ENCODE measurements at regions not wholly inside any gene's neighbourhood (a gene's known extent, or its start where the extent isn't known, plus 50 kb on each side); places are given as distances from the start of the nearest gene placed in this dataset.
"Not testable (repeated sequence)": the region's sequence is repeated elsewhere in the genome, so short reads cannot be mapped to it uniquely, and the experiment has no call there.

- DNase-seq, result no peak
Measured at GRCh38 chr4:62500296-62500695, 1300.2 kb downstream of the ADGRL3 start.

GRCh38 chr4:62495032-62495431, 1294.9 kb downstream of the ADGRL3 start:
- DNase-seq, result no peak

GRCh38 chr4:62491756-62492155, 1291.6 kb downstream of the ADGRL3 start:
- not testable (repeated sequence) for DNase-seq

DNA sequence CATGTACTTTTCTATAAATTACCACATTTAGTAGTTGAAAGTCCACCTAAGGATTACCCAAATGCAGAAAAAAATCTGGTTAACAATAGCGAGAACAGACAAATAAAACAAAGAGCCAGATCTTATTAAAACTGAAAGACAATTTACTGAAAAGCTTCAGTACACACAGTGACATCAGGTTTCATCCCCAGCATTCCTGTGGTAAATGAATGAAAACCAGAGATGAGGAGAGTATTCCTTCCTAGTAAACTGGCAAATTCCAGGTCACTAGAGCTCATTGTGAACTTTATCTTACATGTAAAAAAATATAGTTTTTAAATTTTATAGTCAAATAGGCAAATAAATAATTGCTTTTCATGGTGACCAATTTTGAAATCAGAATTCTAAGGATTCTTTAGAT, 1290.5 kb downstream of the ADGRL3 start:
- DNase-seq, result no peak

GRCh38 chr4:62487016-62487415, 1286.9 kb downstream of the ADGRL3 start:
- DNase-seq, result no peak

DNA sequence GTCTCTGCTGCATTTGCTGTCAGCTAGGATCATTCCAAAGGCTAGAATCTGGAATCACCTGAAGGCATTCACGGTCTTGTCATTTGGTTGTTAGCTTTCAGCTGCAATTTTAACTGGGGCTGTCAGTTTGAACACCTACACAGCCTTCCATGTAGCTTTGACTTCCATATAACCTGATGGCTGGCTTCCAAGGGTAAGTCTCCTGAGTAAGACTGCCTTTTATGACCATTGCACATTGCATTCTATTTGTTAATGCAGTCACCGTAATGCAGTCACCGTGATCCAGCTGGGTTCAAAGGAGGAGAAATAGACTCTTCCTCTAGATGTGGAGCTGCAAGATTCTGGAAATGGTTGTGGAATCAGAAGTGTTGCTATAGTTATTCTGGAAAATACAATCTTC, 1284.2 kb downstream of the ADGRL3 start:
- no peak for DNase-seq

DNA sequence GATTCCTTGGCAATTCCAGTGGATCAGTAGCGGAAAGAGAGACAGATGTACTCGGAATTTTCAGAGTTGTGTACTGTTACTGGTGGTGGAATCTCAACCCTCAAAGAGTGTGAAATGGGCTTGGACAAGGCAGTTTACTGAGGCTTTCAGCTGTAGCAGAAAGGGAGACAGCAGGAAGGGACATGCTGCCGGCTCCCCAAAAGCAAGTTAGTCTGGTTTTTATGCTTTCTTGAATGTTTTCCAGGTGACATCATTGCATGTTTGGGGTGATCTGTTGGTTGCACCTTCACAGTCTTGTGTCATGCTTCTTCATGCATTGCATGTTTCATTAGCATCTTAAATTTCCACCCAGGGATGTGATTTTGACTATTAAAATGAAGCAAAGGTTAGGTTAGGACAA, 1282.2 kb downstream of the ADGRL3 start:
- DNase-seq, result no peak

- DNase-seq, result no peak
Measured at GRCh38 chr4:62475596-62475995, 1275.5 kb downstream of the ADGRL3 start.

GRCh38 chr4:62474802-62475201, 1274.7 kb downstream of the ADGRL3 start:
- DNase-seq, result no peak

DNA sequence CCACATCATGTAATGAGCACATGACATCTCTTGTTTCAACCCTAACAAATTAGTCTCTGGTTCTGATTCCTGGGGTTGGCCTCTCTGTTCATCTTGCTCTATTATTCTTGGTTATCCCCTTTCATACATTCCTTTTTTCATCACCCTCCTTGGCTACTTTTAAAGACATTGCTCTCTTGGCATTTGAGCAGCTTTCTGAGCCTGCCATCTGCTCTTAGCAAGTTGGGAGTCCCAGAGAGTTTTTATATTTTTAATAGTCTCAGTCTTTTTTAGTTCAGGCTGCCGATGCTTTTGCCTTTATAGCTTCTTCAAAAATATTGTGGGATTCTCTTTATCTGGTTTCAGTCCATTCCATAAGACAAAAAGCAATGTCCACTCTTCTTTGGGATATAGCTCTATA, 1270.9 kb downstream of the ADGRL3 start:
- DNase-seq, result no peak

DNA sequence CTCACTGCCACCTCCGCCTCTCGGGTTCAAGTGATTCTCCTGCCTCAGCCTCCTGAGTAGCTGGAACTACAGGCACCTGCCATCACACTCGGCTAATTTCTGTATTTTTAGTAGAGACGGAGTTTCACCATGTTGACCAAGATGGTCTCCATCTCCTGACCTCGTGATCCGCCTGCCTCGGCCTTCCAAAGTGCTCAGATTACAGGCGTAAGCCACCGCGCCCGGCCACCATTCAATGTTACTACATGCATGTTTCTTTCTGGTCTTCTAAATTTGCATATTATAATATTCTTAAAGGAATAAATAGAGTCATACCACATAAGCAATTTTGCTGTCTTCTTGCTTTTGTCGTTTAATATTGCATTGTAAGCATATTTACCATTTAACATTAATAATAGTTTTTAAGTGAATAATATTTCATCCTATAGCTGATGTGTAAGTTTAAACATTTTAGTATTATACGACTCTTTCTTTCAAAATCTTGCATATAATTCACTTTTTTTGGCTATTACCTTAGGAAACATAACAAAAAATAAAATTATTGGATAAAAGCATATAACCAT, 1270.4 kb downstream of the ADGRL3 start:
- DNase-seq, result no peak

DNA sequence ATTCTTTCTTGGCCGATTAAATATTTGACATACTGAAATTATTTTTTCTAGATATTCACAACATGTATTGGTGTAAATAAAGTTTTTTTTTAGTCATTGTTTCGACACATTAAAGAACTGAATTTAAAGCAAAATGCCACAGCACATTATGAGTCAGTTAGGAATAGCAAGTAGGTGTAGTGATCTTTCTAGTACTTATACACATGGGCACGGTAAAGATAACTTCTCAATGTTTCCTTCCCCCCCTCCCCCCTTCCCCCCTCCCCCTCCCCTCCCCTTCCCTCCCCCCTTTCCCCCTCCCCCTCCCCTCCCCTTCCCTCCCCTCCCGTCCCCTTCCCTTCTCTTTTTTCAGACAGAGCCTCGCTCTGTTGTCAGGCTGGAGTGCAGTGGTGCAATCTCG, 1269.9 kb downstream of the ADGRL3 start:
- DNase-seq, result no peak

DNA sequence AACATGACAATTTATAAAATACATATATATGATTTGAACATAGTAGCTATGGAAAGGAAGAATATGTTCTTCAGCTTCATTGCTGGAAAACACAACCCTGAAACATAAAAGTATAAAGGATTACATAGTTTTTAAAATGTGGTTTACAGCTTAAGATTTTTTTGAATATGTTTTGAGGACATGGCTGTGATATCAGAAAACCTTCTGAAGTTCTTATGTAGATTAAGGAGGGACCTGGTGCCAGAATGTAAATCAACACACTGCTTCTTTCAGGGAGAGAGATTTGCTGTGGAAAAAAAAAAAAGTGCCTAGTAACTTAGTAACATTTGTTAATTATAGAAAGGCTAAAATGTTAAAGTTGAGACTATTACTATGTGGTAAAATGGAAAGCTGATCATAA, 1261.8 kb downstream of the ADGRL3 start:
- no peak for DNase-seq

GRCh38 chr4:62460329-62460728, 1260.2 kb downstream of the ADGRL3 start:
- DNase-seq, result no peak

GRCh38 chr4:62457356-62457755, 1257.2 kb downstream of the ADGRL3 start:
- DNase-seq, result no peak

- no peak for DNase-seq
Measured at GRCh38 chr4:62455871-62456270, 1255.7 kb downstream of the ADGRL3 start.

DNA sequence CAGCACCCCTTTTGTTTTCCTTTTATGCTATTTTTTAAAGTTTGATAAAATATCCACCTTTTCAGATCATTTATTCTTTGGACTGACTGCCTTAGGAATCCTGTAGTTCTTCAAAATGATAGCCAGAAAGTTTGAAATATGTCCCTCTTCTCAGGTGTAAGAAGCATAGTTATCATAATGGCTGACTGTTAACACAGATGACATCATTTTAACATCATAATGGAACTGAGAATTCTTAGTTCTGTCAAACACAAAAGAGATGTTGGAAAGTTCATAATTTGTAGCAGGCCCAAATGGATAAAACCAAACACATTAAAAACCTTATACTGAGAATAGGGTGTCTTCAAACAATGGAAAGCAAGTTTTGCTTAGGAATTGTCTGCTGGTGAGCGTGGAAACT, 1254.4 kb downstream of the ADGRL3 start:
- DNase-seq, result no peak

- no peak for DNase-seq
Measured at GRCh38 chr4:62450740-62451139, 1250.6 kb downstream of the ADGRL3 start.

DNA sequence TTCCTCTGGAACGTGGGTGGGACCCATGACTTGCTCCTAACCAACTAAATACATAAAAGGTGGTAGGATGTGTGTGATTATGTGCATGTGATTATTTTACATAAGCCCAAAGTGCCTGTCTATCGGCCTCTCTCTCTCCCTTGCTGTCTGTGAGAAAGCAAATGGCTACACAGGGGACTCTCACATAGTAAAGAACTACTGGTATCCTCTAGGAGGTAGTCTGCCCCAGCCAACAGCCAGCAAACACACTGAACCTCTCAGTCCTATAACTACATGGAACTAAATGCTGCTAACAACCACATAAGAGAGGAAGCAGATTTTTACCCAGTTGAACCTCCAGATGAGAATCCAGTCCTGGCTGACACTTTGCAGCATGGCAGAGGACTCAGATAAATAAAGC, 1249.4 kb downstream of the ADGRL3 start:
- no peak for DNase-seq

- DNase-seq, result no peak
Measured at GRCh38 chr4:62448911-62449310, 1248.8 kb downstream of the ADGRL3 start.

- no peak for DNase-seq
Measured at GRCh38 chr4:62439051-62439450, 1238.9 kb downstream of the ADGRL3 start.

DNA sequence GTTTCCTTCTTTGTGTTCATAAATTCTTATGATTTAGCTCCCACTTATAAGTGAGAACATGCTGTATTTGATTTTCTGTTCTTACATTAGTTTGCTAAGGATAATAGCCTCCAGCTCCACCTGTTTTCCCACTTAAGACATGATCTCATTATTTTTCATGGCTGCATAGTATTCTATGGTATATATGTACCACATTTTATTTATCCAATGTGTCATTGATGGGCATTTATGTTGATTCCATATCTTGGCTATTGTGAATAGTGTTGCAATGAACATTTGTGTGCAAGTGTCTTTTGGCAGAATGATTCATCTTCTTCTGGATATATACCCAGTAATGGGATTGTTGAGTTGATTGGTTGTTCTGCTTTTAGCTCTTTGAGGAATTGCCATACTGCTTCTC, 1234.8 kb downstream of the ADGRL3 start:
- no peak for DNase-seq

GRCh38 chr4:62431513-62432231, 1231.5 kb downstream of the ADGRL3 start:
- not testable (repeated sequence) for DNase-seq

GRCh38 chr4:62429297-62429696, 1229.2 kb downstream of the ADGRL3 start:
- DNase-seq, result no peak

DNA sequence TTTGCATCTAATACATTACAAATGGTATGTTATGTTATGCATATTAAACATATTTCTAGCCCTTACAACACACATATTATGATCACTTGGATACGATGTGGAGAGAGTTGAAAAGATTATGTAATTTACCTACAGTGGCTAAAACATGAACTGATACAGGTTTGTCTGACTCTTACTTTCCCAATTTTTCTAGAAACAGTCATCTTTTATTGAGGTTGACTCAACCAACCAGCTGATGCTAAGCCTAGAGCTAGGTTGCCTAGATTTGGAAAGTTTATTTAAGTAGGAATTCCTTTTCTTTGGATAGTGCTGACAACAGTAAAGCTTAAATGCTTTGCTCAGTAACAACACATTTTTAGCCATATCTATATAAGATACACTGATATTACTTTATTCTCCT, 1215.1 kb downstream of the ADGRL3 start:
- DNase-seq, result no peak
